Hepatocyte (in vitro differentiated cells): ENCODE measurements at regions not wholly inside any gene's neighbourhood (a gene's known extent, or its start where the extent isn't known, plus 50 kb on each side); places are given as distances from the start of the nearest gene placed in this dataset.
"Not testable (repeated sequence)": the region's sequence is repeated elsewhere in the genome, so short reads cannot be mapped to it uniquely, and the experiment has no call there.

Source experiments
- EZH2 ChIP-seq: fragments of 200-600 bp; sonication (generic); IDR thresholded peaks from 2 replicates; pipeline ENCODE4 v1.6.1; 2016; ENCODE audit warnings: antibody characterized with exemption, mild to moderate bottlenecking, borderline replicate concordance
- EZH2phosphoT487 ChIP-seq: fragments of 200-600 bp; sonication (generic); IDR thresholded peaks from one replicate; pipeline ENCODE4 v1.6.1; 2018; ENCODE audit warnings: antibody characterized with exemption, mild to moderate bottlenecking, low read depth, moderate library complexity; ENCODE audit not compliant: unreplicated experiment, severe bottlenecking
- TF ChIP-seq, protein P1 (sequence below): fragments of 200-600 bp; sonication (generic); IDR thresholded peaks from 2 replicates; pipeline ENCODE4 v1.5.1; 2016; ENCODE audit warnings: antibody characterized with exemption, mild to moderate bottlenecking; ENCODE audit not compliant: poor library complexity

DNA sequence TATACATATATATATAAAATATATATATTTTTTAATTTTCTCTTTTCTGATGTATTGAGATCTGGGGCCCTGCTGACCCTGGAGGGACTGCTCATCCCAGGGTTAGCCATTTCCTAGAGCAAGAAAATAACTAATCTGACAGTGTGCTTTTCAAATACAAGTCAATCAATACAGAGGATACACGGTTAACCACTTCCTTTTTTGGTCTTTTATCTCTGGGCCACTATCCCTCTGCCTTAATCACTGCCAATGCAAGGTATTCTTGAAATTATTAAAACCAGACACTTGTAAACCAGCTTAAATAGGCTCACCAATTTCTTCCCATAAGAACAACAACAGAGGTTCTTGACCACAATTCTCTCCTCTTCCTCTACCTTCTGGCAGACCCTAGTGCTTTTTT lies 133.6 kb downstream of the SPIN4 start:
- not testable (repeated sequence) for TF ChIP-seq EZH2, EZH2phosphoT487
- TF ChIP-seq, protein P1, sequence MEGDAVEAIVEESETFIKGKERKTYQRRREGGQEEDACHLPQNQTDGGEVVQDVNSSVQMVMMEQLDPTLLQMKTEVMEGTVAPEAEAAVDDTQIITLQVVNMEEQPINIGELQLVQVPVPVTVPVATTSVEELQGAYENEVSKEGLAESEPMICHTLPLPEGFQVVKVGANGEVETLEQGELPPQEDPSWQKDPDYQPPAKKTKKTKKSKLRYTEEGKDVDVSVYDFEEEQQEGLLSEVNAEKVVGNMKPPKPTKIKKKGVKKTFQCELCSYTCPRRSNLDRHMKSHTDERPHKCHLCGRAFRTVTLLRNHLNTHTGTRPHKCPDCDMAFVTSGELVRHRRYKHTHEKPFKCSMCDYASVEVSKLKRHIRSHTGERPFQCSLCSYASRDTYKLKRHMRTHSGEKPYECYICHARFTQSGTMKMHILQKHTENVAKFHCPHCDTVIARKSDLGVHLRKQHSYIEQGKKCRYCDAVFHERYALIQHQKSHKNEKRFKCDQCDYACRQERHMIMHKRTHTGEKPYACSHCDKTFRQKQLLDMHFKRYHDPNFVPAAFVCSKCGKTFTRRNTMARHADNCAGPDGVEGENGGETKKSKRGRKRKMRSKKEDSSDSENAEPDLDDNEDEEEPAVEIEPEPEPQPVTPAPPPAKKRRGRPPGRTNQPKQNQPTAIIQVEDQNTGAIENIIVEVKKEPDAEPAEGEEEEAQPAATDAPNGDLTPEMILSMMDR: not testable (repeated sequence)
